ENCODE measurements at regions not wholly inside any gene's neighbourhood (a gene's known extent, or its start where the extent isn't known, plus 50 kb on each side); places are given as distances from the start of the nearest gene placed in this dataset.

GRCh38 chr14:59130462-59130861 lies 58.0 kb upstream of the DAAM1 start:
- TF ChIP-seq CTCF (IDR thresholded peaks at IDR 0.05) (no peak), POLR2AphosphoS5 (IDR thresholded peaks at IDR 0.05) (peak in 2 of 4 donors; percentile 15 to 45), POLR2A (IDR thresholded peaks at IDR 0.05) (no peak)
